Prostate gland (tissue), 2 donors: ENCODE measurements at regions not wholly inside any gene's neighbourhood (a gene's known extent, or its start where the extent isn't known, plus 50 kb on each side); places are given as distances from the start of the nearest gene placed in this dataset.

Source experiments
- DNase-seq: peaks from one replicate; pipeline ENCODE4 v3.0.0-alpha.2; 2019; ENCODE audit warnings: low spot score
- H3K27ac ChIP-seq, 2 donors: fragments of 200-600 bp; sonication (generic); 2 replicates each; pipeline ENCODE4 v1.5.1; 2017 to 2019
- H3K27me3 ChIP-seq: fragments of 200-600 bp; sonication (generic); replicated peaks from 2 replicates; pipeline ENCODE4 v1.5.1; 2019; ENCODE audit not compliant: insufficient read depth
- H3K36me3 ChIP-seq, 2 donors: fragments of 200-600 bp; sonication (generic); 1 replicate in 1 of 2; 2 replicates in 1 of 2; pipeline versions ENCODE4 v1.5.1 to v1.8.1; 2017 to 2019
- H3K4me1 ChIP-seq: fragments of 200-600 bp; sonication (generic); replicated peaks from 2 replicates; pipeline ENCODE4 v1.5.1; 2019
- H3K4me3 ChIP-seq, 2 donors: fragments of 200-600 bp; sonication (generic); 2 replicates each; pipeline ENCODE4 v1.5.1; 2017 to 2019
- H3K9me3 ChIP-seq: fragments of 200-600 bp; sonication (generic); 2 replicates; pipeline ENCODE4 v1.5.1; 2017
- CTCF ChIP-seq, 4 experiments: fragments of 200-600 bp in 2 of 4; fragments of 450-650 bp in 2 of 4; sonication (generic) in 2 of 4; IDR thresholded peaks; 1 replicate in 3 of 4; 2 replicates in 1 of 4; pipeline ENCODE4 v1.5.1; 2016 to 2019; ENCODE audit warnings: antibody characterized with exemption in 4 of 4, mild to moderate bottlenecking in 2 of 4, moderate library complexity in 2 of 4
- POLR2A ChIP-seq: fragments of 450-650 bp; IDR thresholded peaks from one replicate; pipeline ENCODE4 v1.6.1; 2016; ENCODE audit warnings: antibody characterized with exemption, mild to moderate bottlenecking
- POLR2AphosphoS5 ChIP-seq: sonication (generic); formaldehyde crosslinking; IDR thresholded peaks from one replicate; pipeline ENCODE4 v1.6.1; 2017; ENCODE audit warnings: antibody characterized with exemption
- WGBS: methylation state at CpG from one replicate; pipeline ENCODE4 v1.1.5; 2018; 5-methylcytosine and 5-hydroxymethylcytosine counted together
- intact Hi-C: fragments of 100-400 bp; cut with DNase I; formaldehyde crosslinking; loops from one replicate; pipeline ENCODE4 v1.14.2; 2022

GRCh38 chr5:39765366-39765765, 340.6 kb upstream of the DAB2 start:
- 13% methylated on average over 2 of the region's 2 CpGs for WGBS
- Histone ChIP-seq H3K4me1 (no peaks in the 10 kb centered on the region), H3K27me3 (no peaks in the 10 kb centered on the region), H3K9me3 (no peaks in the 10 kb centered on the region), H3K4me3 (no peak overlapping the region), H3K36me3 (no peaks in the 10 kb centered on the region), H3K27ac (no peak overlapping the region)
- TF ChIP-seq CTCF (IDR thresholded peaks at IDR 0.05) (no peak), POLR2A (no peak), POLR2AphosphoS5 (no peak)
- intact Hi-C loops: no loop called here
- DNase-seq: no peak

DNA sequence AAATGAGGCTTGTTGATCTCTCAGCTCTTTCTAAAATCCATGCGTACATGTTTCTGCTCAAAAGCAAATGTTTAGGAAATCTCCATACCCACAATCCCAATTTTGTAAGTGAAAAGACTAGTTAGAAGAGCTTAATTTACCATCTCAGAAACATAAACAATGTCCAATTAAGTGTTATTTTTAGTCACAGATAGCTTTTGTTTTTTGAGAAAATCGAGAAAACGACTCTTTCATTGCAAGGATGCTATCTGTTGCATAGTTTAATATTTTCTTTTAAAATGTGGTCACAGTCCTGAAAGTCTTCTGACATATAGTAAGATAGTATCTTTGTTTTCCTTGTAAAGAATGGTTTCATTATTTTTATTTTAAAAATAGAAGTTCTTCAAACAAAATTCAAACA, 338.0 kb upstream of the DAB2 start:
- no peak for DNase-seq
- Histone ChIP-seq H3K27me3 (no peaks in the 10 kb centered on the region), H3K9me3 (no peaks in the 10 kb centered on the region), H3K36me3 (no peaks in the 10 kb centered on the region), H3K4me1 (no peaks in the 10 kb centered on the region), H3K27ac (no peak overlapping the region), H3K4me3 (no peak overlapping the region)
- intact Hi-C loops: no loop called here
- TF ChIP-seq CTCF (IDR thresholded peaks at IDR 0.05) (no peak), POLR2AphosphoS5 (no peak), POLR2A (no peak)
- 80% methylated on average over 3 of the region's 3 CpGs for WGBS

DNA sequence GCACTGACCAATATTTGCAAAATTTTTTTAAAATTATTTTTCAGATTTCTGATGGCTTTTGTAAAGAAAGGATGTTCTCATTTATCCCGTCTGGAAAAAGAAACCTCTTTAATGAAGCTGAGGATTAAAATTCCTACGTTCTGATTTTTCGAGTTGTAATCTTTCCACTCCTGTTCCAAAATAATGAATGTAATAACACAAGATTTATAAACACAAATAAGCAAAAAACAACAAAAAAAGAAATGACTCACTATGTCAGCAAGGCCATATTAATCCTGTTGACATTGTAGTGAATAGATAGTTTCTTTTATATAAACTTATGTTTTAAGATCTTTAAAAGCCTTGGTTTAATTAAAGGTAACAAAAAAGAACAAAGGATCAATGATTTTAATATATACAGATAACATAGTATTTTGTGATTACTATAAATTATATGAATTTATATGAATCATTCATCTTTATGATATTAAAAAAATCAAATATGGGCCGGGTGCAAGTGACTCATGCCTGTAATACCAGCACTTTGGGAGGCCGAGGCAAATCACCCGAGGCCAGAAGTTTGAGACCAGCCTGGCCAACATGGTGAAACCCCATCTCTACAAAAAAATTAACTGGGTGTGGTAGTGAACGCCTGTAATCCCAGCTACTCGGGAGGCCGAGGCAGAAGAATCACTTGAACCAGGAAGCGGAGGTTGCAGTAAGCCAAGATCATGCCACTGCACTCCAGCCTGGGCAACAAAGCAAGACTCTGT, 336.6 kb upstream of the DAB2 start:
- Histone ChIP-seq H3K36me3 (no peaks in the 10 kb centered on the region), H3K27ac (no peak overlapping the region), H3K4me1 (no peaks in the 10 kb centered on the region), H3K9me3 (no peaks in the 10 kb centered on the region), H3K27me3 (no peaks in the 10 kb centered on the region), H3K4me3 (no peak overlapping the region)
- WGBS: 85% methylated on average over 10 of the region's 10 CpGs
- DNase-seq: no peak
- TF ChIP-seq POLR2AphosphoS5: no peak
- TF ChIP-seq CTCF (IDR thresholded peaks at IDR 0.05): no peak
- TF ChIP-seq POLR2A: no peak
- intact Hi-C loops: no loop called here

DNA sequence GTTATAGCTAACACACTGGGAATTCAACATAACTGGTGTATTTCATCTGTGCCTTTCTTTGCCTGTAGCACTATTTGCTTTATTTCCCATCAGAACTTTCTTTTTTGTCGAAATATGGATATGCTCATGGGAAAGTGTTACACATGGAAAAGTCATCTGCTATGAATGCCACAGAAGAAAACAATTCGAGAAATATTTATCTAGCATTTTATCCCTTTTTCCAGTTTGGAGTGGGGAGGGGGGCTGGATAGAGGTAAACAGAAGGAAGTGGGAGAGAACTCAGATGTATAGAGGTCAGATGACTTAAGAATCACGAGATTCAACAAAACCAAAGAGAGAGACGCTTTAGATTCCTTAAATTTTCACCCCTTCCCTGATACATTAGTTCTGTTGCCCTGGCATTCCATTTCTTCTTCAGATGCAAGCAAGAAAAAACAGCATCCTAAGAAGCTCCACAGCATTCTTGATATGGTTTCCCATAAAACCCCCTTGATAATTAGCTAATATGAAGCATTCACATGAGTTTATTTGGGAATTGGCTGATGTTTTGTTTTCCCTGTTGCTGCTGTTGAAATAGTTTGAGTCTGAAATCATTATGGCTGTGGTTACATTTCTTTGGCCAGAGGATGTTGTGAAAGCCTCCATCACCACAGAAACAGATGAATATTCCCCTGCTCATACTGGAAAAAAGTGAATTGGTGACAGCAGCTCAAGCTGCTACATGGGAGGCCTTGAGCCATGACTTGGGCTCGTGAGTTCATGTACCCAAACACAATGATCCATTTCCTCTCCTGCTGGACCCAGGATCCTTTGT, 335.8 kb upstream of the DAB2 start:
- Histone ChIP-seq H3K4me1 (no peaks in the 10 kb centered on the region), H3K36me3 (no peaks in the 10 kb centered on the region), H3K9me3 (no peaks in the 10 kb centered on the region), H3K27ac (no peak overlapping the region), H3K4me3 (no peak overlapping the region), H3K27me3 (no peaks in the 10 kb centered on the region)
- intact Hi-C loops: no loop called here
- no peak for TF ChIP-seq CTCF (IDR thresholded peaks at IDR 0.05)
- 74% methylated on average over 5 of the region's 5 CpGs for WGBS
- no peak for DNase-seq

- DNase-seq: no peak
- Histone ChIP-seq H3K36me3 (no peaks in the 10 kb centered on the region), H3K27ac (no peak overlapping the region), H3K4me3 (no peak overlapping the region), H3K4me1 (no peaks in the 10 kb centered on the region), H3K9me3 (no peaks in the 10 kb centered on the region), H3K27me3 (no peaks in the 10 kb centered on the region)
- intact Hi-C loops: no loop called here
- no peak for TF ChIP-seq CTCF (IDR thresholded peaks at IDR 0.05)
Measured at GRCh38 chr5:39759701-39760100, 334.9 kb upstream of the DAB2 start.
